BJ (cell line): ENCODE measurements at regions not wholly inside any gene's neighbourhood (a gene's known extent, or its start where the extent isn't known, plus 50 kb on each side); places are given as distances from the start of the nearest gene placed in this dataset. TPM values are rescaled to one million over a fixed set of nuclear protein-coding genes. Genes with fewer than 3 reads are reported as not detected.

Source experiments
- small RNA-seq: library from RNA; depleted of rRNA; stranded (forward); fragments of <200 nt; gene quantifications from one replicate; pipeline ENCODE3, GENCODE V24; 2012; ENCODE audit warnings: low replicate concordance, low read depth; ENCODE audit not compliant: insufficient read length

Small RNA genes in the stretch of these regions (small RNA-seq; reads per million reads assigned to genes)
- gene AL627309.7 = not detected
- not detected for gene MIR6859-1
- not detected for gene MIR6859-2
- not detected for gene RNU6-1100P
